ENCODE measurements at regions not wholly inside any gene's neighbourhood (a gene's known extent, or its start where the extent isn't known, plus 50 kb on each side); places are given as distances from the start of the nearest gene placed in this dataset.

- Histone ChIP-seq H3K36me3 (no peaks in the 10 kb centered on the region), H3K4me1 (no peaks in the 10 kb centered on the region), H3K27ac (no peak overlapping the region), H3K9me3 (no peaks in the 10 kb centered on the region), H3K27me3 (no peaks in the 10 kb centered on the region), H3K4me3 (no peak overlapping the region)
- in situ Hi-C loops (cut with MboI; ENCODE audit: low pct_ligation_motif_present in 1 of 4, low pct_unique_long_range_greater_than_20kb in 1 of 4, low sequenced_read_pairs in 3 of 4) = no loop called here
- DNase-seq = no peak
- WGBS, 2 donors (ENCODE audit: low coverage in 1 of 2) = 14 to 42% methylated on average over 3 of the region's 3 CpGs
- no peak for TF ChIP-seq EP300 (IDR thresholded peaks at IDR 0.05; ENCODE audit: low read depth)
- no peak for TF ChIP-seq POLR2A (IDR thresholded peaks at IDR 0.05)
- TF ChIP-seq CTCF (IDR thresholded peaks at IDR 0.05) = no peak
- no peak for TF ChIP-seq POLR2AphosphoS5 (IDR thresholded peaks at IDR 0.05)
- intact Hi-C loops (cut with DNase I; ENCODE audit: low total_unique reads) = no loop called here
Measured at GRCh38 chr2:58638256-58638805, 397.2 kb upstream of the FANCL start.

- intact Hi-C loops (cut with DNase I; ENCODE audit: low total_unique reads) = no loop called here
- 96 to 97% methylated on average over 4 of the region's 4 CpGs for WGBS, 2 donors (ENCODE audit: low coverage in 1 of 2)
- Histone ChIP-seq H3K4me1 (no peaks in the 10 kb centered on the region), H3K9me3 (no peaks in the 10 kb centered on the region), H3K36me3 (no peaks in the 10 kb centered on the region), H3K27ac (no peak overlapping the region), H3K4me3 (no peak overlapping the region), H3K27me3 (no peaks in the 10 kb centered on the region)
- DNase-seq = no peak
- TF ChIP-seq POLR2AphosphoS5 (IDR thresholded peaks at IDR 0.05) (no peak), POLR2A (IDR thresholded peaks at IDR 0.05) (no peak), CTCF (IDR thresholded peaks at IDR 0.05) (no peak), EP300 (IDR thresholded peaks at IDR 0.05; ENCODE audit: low read depth) (no peak)
- in situ Hi-C loops (cut with MboI; ENCODE audit: low pct_ligation_motif_present in 1 of 4, low pct_unique_long_range_greater_than_20kb in 1 of 4, low sequenced_read_pairs in 3 of 4) = no loop called here
Measured at GRCh38 chr2:58636872-58637271, 395.7 kb upstream of the FANCL start.

GRCh38 chr2:58635801-58636375 is 394.8 kb upstream of the FANCL start:
- no peak for DNase-seq
- 74 to 84% methylated on average over 5 of the region's 5 CpGs for WGBS, 2 donors (ENCODE audit: low coverage in 1 of 2)
- no peak overlapping the region for H3K4me3 ChIP-seq
- no peaks in the 10 kb centered on the region for H3K4me1 ChIP-seq
- no peak for TF ChIP-seq EP300 (IDR thresholded peaks at IDR 0.05; ENCODE audit: low read depth)
- no peak for TF ChIP-seq POLR2A (IDR thresholded peaks at IDR 0.05)
- no peak for TF ChIP-seq POLR2AphosphoS5 (IDR thresholded peaks at IDR 0.05)
- no peak for TF ChIP-seq CTCF (IDR thresholded peaks at IDR 0.05)
- in situ Hi-C loops (cut with MboI; ENCODE audit: low pct_ligation_motif_present in 1 of 4, low pct_unique_long_range_greater_than_20kb in 1 of 4, low sequenced_read_pairs in 3 of 4) = no loop called here
- no peak overlapping the region for H3K27ac ChIP-seq
- no peaks in the 10 kb centered on the region for H3K9me3 ChIP-seq
- no peaks in the 10 kb centered on the region for H3K36me3 ChIP-seq
- intact Hi-C loops (cut with DNase I; ENCODE audit: low total_unique reads) = no loop called here
- no peaks in the 10 kb centered on the region for H3K27me3 ChIP-seq

- no peak for TF ChIP-seq CTCF (IDR thresholded peaks at IDR 0.05)
- TF ChIP-seq POLR2A (IDR thresholded peaks at IDR 0.05) = no peak
- TF ChIP-seq EP300 (IDR thresholded peaks at IDR 0.05; ENCODE audit: low read depth) = no peak
- no peak for TF ChIP-seq POLR2AphosphoS5 (IDR thresholded peaks at IDR 0.05)
- intact Hi-C loops (cut with DNase I; ENCODE audit: low total_unique reads) = no loop called here
- no peaks in the 10 kb centered on the region for H3K36me3 ChIP-seq
Measured at GRCh38 chr2:58634653-58635370, 393.7 kb upstream of the FANCL start.

More at GRCh38 chr2:58634653-58635370, 393.7 kb upstream of the FANCL start:
- no peaks in the 10 kb centered on the region for H3K4me1 ChIP-seq
- H3K4me3 ChIP-seq = no peak overlapping the region
- DNase-seq = no peak
- no peaks in the 10 kb centered on the region for H3K9me3 ChIP-seq
- H3K27me3 ChIP-seq = no peaks in the 10 kb centered on the region
- 80 to 83% methylated on average over 2 to 4 of the region's 4 CpGs for WGBS, 2 donors (ENCODE audit: low coverage in 1 of 2)
- in situ Hi-C loops (cut with MboI; ENCODE audit: low pct_ligation_motif_present in 1 of 4, low pct_unique_long_range_greater_than_20kb in 1 of 4, low sequenced_read_pairs in 3 of 4) = no loop called here
- no peak overlapping the region for H3K27ac ChIP-seq

Data from transverse colon (tissue), 4 donors.